GM23338 (cell line): ENCODE measurements at regions not wholly inside any gene's neighbourhood (a gene's known extent, or its start where the extent isn't known, plus 50 kb on each side); places are given as distances from the start of the nearest gene placed in this dataset.

Experiments
- EZH2phosphoT487 ChIP-seq: fragments of 200-600 bp; sonication (generic); IDR thresholded peaks from one replicate; pipeline ENCODE4 v1.8.1; 2018; ENCODE audit warnings: antibody characterized with exemption; ENCODE audit not compliant: unreplicated experiment
- NANOG ChIP-seq: IDR thresholded peaks from 2 replicates; pipeline ENCODE4 v1.6.1; 2016; ENCODE audit warnings: antibody characterized with exemption, borderline replicate concordance
- REST ChIP-seq: IDR thresholded peaks from one replicate; pipeline ENCODE4 v1.6.1; 2018; ENCODE audit warnings: antibody characterized with exemption; ENCODE audit not compliant: unreplicated experiment
- STAT1 ChIP-seq: IDR thresholded peaks from one replicate; pipeline ENCODE4 v1.6.1; 2016; ENCODE audit warnings: antibody characterized with exemption; ENCODE audit not compliant: unreplicated experiment
- ZNF331 ChIP-seq: fragments of 250-450 bp; sonication (Bioruptor Pico); IDR thresholded peaks from 2 replicates; pipeline ENCODE4 v1.5.0; 2020; ENCODE audit warnings: low read depth, mild to moderate bottlenecking, moderate library complexity
- ZNF462 ChIP-seq: fragments of 250-450 bp; sonication (Bioruptor Pico); IDR thresholded peaks from 2 replicates; pipeline ENCODE4 v1.5.0; 2020; ENCODE audit warnings: mild to moderate bottlenecking, moderate library complexity

GRCh38 chr2:129015397-129016285 lies 697.0 kb upstream of the HS6ST1 start (continued):
- no peak for TF ChIP-seq ZNF462
- TF ChIP-seq EZH2phosphoT487: no peak
- TF ChIP-seq ZNF331 (CRISPR knock-in tag): no peak
- TF ChIP-seq STAT1: no peak
- no peak for TF ChIP-seq NANOG
- no peak for TF ChIP-seq REST
